ENCODE measurements at regions not wholly inside any gene's neighbourhood (a gene's known extent, or its start where the extent isn't known, plus 50 kb on each side); places are given as distances from the start of the nearest gene placed in this dataset.

GRCh38 chr1:97010566-97011264, 289.1 kb downstream of the PTBP2 start:
- H3K9me2 ChIP-seq (ENCODE audit: insufficient read depth), result no peaks in the 10 kb centered on the region
- RAD21 ChIA-PET (ENCODE audit: low non-redundant PET in 1 of 2, low total read pairs in 2 of 2, uncharacterized antibody in 2 of 2, unreplicated experiment in 2 of 2), result no interaction called here
- H3K4me3 ChIP-seq (replicated peaks in 1 of 2; ENCODE audit: low read depth in 1 of 2, low read length in 2 of 2), result no peak overlapping the region
- no peaks in the 10 kb centered on the region for H3K4me1 ChIP-seq (ENCODE audit: control insufficient read depth in 1 of 2, insufficient read depth in 2 of 2, low read length in 2 of 2)
- BruUV-seq (replicated peaks), result no TSS peak
- no peaks in the 10 kb centered on the region for H3K79me2 ChIP-seq (ENCODE audit: insufficient read depth, low read length)
- no peak overlapping the region for H2AFZ ChIP-seq (ENCODE audit: low read depth, low read length, poor library complexity, severe bottlenecking)
- no peak for DNase-seq (ENCODE audit: low read depth, low spot score)
- H4K20me1 ChIP-seq (ENCODE audit: insufficient read depth), result no peaks in the 10 kb centered on the region
- CTCF ChIA-PET, result no interaction called here
- no peaks in the 10 kb centered on the region for H3K9me3 ChIP-seq (ENCODE audit: control insufficient read depth in 1 of 2, insufficient read depth in 1 of 2, low read depth in 1 of 2, low read length in 2 of 2)
- H3K27ac ChIP-seq (ENCODE audit: low read depth, low read length), result no peak overlapping the region
- no peaks in the 10 kb centered on the region for H3K36me3 ChIP-seq (ENCODE audit: control insufficient read depth in 1 of 2, insufficient read depth in 2 of 2, low read length in 2 of 2)
- TF ChIP-seq EZH2phosphoT487 (IDR thresholded peaks at IDR 0.05; ENCODE audit: borderline replicate concordance) (no peak), ELF1 (IDR thresholded peaks at IDR 0.05; ENCODE audit: borderline replicate concordance, low read depth) (no peak), MAX (IDR thresholded peaks at IDR 0.05) (no peak), CEBPB (IDR thresholded peaks at IDR 0.05; ENCODE audit: low read depth) (no peak), SP1 (IDR thresholded peaks at IDR 0.05; ENCODE audit: low read depth) (no peak), CBX3 (IDR thresholded peaks at IDR 0.05; ENCODE audit: low read depth) (no peak), RAD21 (IDR thresholded peaks at IDR 0.05; ENCODE audit: low read depth) (no peak), ZFX (IDR thresholded peaks at IDR 0.05) (no peak), EGR1 (IDR thresholded peaks at IDR 0.05; ENCODE audit: low read depth) (no peak), TCF7L2 (IDR thresholded peaks at IDR 0.05; ENCODE audit: borderline replicate concordance, extremely low read depth, insufficient read depth, insufficient read length) (no peak), POLR2AphosphoS5 (IDR thresholded peaks at IDR 0.05; ENCODE audit: low read depth, low read length) (no peak), REST (IDR thresholded peaks at IDR 0.05; ENCODE audit: low read depth) (no peak), FOSL1 (IDR thresholded peaks at IDR 0.05; ENCODE audit: low read depth) (no peak), SIN3A (IDR thresholded peaks at IDR 0.05; ENCODE audit: low read depth) (no peak)
- TF ChIP-seq, protein P1, sequence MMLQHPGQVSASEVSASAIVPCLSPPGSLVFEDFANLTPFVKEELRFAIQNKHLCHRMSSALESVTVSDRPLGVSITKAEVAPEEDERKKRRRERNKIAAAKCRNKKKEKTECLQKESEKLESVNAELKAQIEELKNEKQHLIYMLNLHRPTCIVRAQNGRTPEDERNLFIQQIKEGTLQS (IDR thresholded peaks at IDR 0.05), result no peak
- intact Hi-C loops (cut with micrococcal nuclease), result no loop called here
- ATAC-seq, result no peak
- no peak overlapping the region for H3K4me2 ChIP-seq (ENCODE audit: low read length)
- POLR2A ChIA-PET, result no interaction called here
- no peaks in the 10 kb centered on the region for H3K27me3 ChIP-seq (ENCODE audit: insufficient read depth, low read length)
- H3K9ac ChIP-seq (ENCODE audit: low read length), result no peak overlapping the region

Measured in HCT116 (cell line).